Suprapubic skin (tissue), 4 donors: ENCODE measurements at regions not wholly inside any gene's neighbourhood (a gene's known extent, or its start where the extent isn't known, plus 50 kb on each side); places are given as distances from the start of the nearest gene placed in this dataset.
"Not testable (repeated sequence)": the region's sequence is repeated elsewhere in the genome, so short reads cannot be mapped to it uniquely, and the experiment has no call there.

Experiments used
- DNase-seq, 2 donors: peaks; one replicate each; pipeline ENCODE4 v3.0.0-alpha.2; 2019; ENCODE audit warnings: low spot score in 2 of 2
- H3K27ac ChIP-seq: fragments of 200-600 bp; sonication (generic); one replicate; pipeline ENCODE4 v1.5.1; 2019
- H3K27me3 ChIP-seq: fragments of 200-600 bp; sonication (generic); one replicate; pipeline ENCODE4 v1.5.1; 2019
- H3K36me3 ChIP-seq: fragments of 200-600 bp; sonication (generic); one replicate; pipeline ENCODE4 v1.5.1; 2019
- H3K4me1 ChIP-seq: fragments of 200-600 bp; sonication (generic); one replicate; pipeline ENCODE4 v1.5.1; 2019
- H3K4me3 ChIP-seq: fragments of 200-600 bp; sonication (generic); one replicate; pipeline ENCODE4 v1.5.1; 2019; ENCODE audit warnings: mild to moderate bottlenecking
- H3K9me3 ChIP-seq: fragments of 200-600 bp; sonication (generic); one replicate; pipeline ENCODE4 v1.5.1; 2019
- EP300 ChIP-seq: sonication (generic); formaldehyde crosslinking; IDR thresholded peaks from one replicate; pipeline ENCODE4 v1.6.1; 2017; ENCODE audit warnings: antibody characterized with exemption
- POLR2A ChIP-seq, 2 donors: fragments of 450-650 bp; IDR thresholded peaks; one replicate each; pipeline ENCODE4 v1.6.1; 2017; ENCODE audit warnings: antibody characterized with exemption in 2 of 2, mild to moderate bottlenecking in 2 of 2, moderate library complexity in 2 of 2
- POLR2AphosphoS5 ChIP-seq, 3 donors: sonication (generic); formaldehyde crosslinking; IDR thresholded peaks; one replicate each; pipeline ENCODE4 v1.6.1; 2017; ENCODE audit warnings: antibody characterized with exemption in 3 of 3
- WGBS: methylation state at CpG from one replicate; pipeline ENCODE4 v1.1.5; 2018; 5-methylcytosine and 5-hydroxymethylcytosine counted together
- TF ChIP-seq, protein P1 (sequence below), 2 donors: fragments of 200-600 bp in 1 of 2; fragments of 450-650 bp in 1 of 2; sonication (generic) in 1 of 2; IDR thresholded peaks; one replicate each; pipeline ENCODE4 v1.5.1; 2016 to 2019; ENCODE audit warnings: antibody characterized with exemption in 2 of 2, mild to moderate bottlenecking in 1 of 2, moderate library complexity in 1 of 2

DNA sequence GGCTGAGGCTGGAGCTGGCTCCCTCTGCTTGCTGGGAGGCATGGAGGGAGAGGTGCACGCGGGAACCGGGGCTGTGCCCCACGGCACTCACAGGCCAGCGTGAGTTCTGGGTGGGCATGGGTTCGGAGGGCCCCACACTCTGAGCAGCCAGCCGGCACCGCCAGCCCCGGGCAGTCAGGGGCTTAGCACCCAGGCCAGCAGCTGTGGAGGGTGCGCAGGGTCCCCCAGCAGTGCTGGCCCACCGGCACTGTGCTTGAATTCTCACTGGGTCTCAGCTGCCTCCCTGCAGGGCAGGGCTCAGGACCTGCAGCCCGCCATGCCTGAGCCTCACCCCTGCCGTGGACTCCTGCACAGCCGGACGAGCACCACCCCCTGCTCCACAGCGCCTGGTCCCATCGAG is 164.9 kb upstream of the PLD5 start:
- no CpG with 5 or more reads among the region's 17 CpGs for WGBS
- Histone ChIP-seq H3K27me3 (no peaks in the 10 kb centered on the region), H3K36me3 (no peaks in the 10 kb centered on the region), H3K27ac (no peak overlapping the region), H3K9me3 (no peaks in the 10 kb centered on the region), H3K4me1 (no peaks in the 10 kb centered on the region), H3K4me3 (no peak overlapping the region)
- no peak for TF ChIP-seq EP300
- no peak for DNase-seq

- no peaks in the 10 kb centered on the region for H3K36me3 ChIP-seq
- no peak overlapping the region for H3K27ac ChIP-seq
- H3K4me3 ChIP-seq = no peak overlapping the region
- WGBS = 81% methylated on average over 10 of the region's 10 CpGs
- H3K27me3 ChIP-seq = no peaks in the 10 kb centered on the region
- H3K4me1 ChIP-seq = no peaks in the 10 kb centered on the region
- DNase-seq = no peak
- H3K9me3 ChIP-seq = no peaks in the 10 kb centered on the region
- TF ChIP-seq POLR2A (IDR thresholded peaks at IDR 0.05) (no peak), EP300 (no peak), POLR2AphosphoS5 (IDR thresholded peaks at IDR 0.05) (no peak)
- TF ChIP-seq, protein P1, sequence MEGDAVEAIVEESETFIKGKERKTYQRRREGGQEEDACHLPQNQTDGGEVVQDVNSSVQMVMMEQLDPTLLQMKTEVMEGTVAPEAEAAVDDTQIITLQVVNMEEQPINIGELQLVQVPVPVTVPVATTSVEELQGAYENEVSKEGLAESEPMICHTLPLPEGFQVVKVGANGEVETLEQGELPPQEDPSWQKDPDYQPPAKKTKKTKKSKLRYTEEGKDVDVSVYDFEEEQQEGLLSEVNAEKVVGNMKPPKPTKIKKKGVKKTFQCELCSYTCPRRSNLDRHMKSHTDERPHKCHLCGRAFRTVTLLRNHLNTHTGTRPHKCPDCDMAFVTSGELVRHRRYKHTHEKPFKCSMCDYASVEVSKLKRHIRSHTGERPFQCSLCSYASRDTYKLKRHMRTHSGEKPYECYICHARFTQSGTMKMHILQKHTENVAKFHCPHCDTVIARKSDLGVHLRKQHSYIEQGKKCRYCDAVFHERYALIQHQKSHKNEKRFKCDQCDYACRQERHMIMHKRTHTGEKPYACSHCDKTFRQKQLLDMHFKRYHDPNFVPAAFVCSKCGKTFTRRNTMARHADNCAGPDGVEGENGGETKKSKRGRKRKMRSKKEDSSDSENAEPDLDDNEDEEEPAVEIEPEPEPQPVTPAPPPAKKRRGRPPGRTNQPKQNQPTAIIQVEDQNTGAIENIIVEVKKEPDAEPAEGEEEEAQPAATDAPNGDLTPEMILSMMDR (IDR thresholded peaks at IDR 0.05) = no peak
Measured at GRCh38 chr1:242674951-242675645, 150.6 kb upstream of the PLD5 start.

GRCh38 chr1:242673652-242674051 is 149.2 kb upstream of the PLD5 start:
- DNase-seq = no peak
- Histone ChIP-seq H3K27me3 (no peaks in the 10 kb centered on the region), H3K9me3 (no peaks in the 10 kb centered on the region), H3K4me1 (no peaks in the 10 kb centered on the region), H3K4me3 (no peak overlapping the region), H3K27ac (no peak overlapping the region), H3K36me3 (no peaks in the 10 kb centered on the region)
- TF ChIP-seq POLR2A (IDR thresholded peaks at IDR 0.05) (no peak), EP300 (no peak), POLR2AphosphoS5 (IDR thresholded peaks at IDR 0.05) (no peak)
- TF ChIP-seq, protein P1 (IDR thresholded peaks at IDR 0.05) = no peak
- 84% methylated on average over 2 of the region's 2 CpGs for WGBS

GRCh38 chr1:242673165-242673564 is 148.7 kb upstream of the PLD5 start:
- not testable (repeated sequence) for H3K27me3 ChIP-seq, H3K36me3 ChIP-seq, DNase-seq, H3K27ac ChIP-seq, H3K9me3 ChIP-seq, H3K4me1 ChIP-seq, H3K4me3 ChIP-seq
- WGBS = 89% methylated on average over 4 of the region's 4 CpGs

- no peak for TF ChIP-seq EP300
- no peak for TF ChIP-seq POLR2AphosphoS5 (IDR thresholded peaks at IDR 0.05)
- TF ChIP-seq, protein P1 (IDR thresholded peaks at IDR 0.05) = no peak
- no peak for TF ChIP-seq POLR2A (IDR thresholded peaks at IDR 0.05)
- no peak overlapping the region for H3K4me3 ChIP-seq
- H3K4me1 ChIP-seq = no peaks in the 10 kb centered on the region
- H3K27ac ChIP-seq = no peak overlapping the region
- H3K9me3 ChIP-seq = no peaks in the 10 kb centered on the region
- H3K27me3 ChIP-seq = no peaks in the 10 kb centered on the region
- WGBS = 39% methylated on average over 2 of the region's 2 CpGs
- DNase-seq = no peak
- no peaks in the 10 kb centered on the region for H3K36me3 ChIP-seq
Measured at GRCh38 chr1:242670019-242670418, 145.5 kb upstream of the PLD5 start.

DNA sequence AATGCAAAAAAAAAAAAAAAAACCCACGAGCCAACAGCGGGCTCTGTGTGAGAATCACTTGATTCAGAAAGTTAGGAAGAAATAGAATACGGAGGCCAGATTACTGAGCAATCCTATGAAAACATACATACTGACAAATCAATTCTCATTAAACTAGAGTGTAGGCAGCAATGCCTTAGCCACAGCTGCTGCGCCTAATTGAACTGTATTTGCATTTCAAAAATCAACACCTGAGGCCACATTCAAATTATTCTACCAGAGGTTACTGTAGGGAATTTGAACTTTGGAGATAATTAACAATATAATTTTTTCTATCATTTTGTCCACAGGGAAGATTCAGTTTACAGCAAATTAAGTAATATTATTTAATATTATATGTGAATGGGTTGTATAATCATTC is 138.4 kb upstream of the PLD5 start:
- Histone ChIP-seq H3K4me1 (no peaks in the 10 kb centered on the region), H3K27me3 (no peaks in the 10 kb centered on the region), H3K4me3 (no peak overlapping the region), H3K9me3 (no peaks in the 10 kb centered on the region), H3K36me3 (no peaks in the 10 kb centered on the region), H3K27ac (no peak overlapping the region)
- 93% methylated on average over 4 of the region's 4 CpGs for WGBS
- TF ChIP-seq POLR2AphosphoS5 (IDR thresholded peaks at IDR 0.05) (no peak), EP300 (no peak), POLR2A (IDR thresholded peaks at IDR 0.05) (no peak)
- TF ChIP-seq, protein P1 (IDR thresholded peaks at IDR 0.05) = no peak
- DNase-seq = no peak

DNA sequence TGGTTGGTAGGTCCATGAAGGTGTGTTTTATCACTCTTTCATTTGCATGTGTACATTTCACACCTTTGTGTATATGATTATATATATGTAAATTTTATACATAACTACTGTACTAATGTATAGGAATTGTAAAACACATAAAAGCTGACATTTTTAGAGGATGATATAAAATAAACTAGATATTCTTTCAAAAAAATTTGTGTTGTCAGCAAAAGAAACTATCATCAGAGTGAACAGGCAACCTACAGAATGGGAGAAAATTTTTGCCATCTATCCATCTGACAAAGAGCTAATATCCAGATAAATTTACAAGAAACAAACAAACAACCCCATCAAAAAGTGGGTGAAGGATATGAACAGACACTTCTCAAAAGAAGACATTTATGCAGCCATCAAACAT is 129.3 kb upstream of the PLD5 start:
- H3K36me3 ChIP-seq, H3K27me3 ChIP-seq, DNase-seq, H3K9me3 ChIP-seq, H3K4me1 ChIP-seq, H3K27ac ChIP-seq, H3K4me3 ChIP-seq: not testable (repeated sequence)
